GM21526 (cell line): ENCODE measurements at regions not wholly inside any gene's neighbourhood (a gene's known extent, or its start where the extent isn't known, plus 50 kb on each side); places are given as distances from the start of the nearest gene placed in this dataset.

Source experiments
- ATAC-seq: cut with Tn5 transposase; IDR thresholded peaks from one replicate; pipeline ENCODE4 v1.9.1; 2021; ENCODE audit warnings: moderate library complexity; ENCODE audit not compliant: unreplicated experiment, low FRiP score

GRCh38 chr9:26026423-26027100 lies 348.3 kb upstream of the TUSC1 start:
- no peak for ATAC-seq

GRCh38 chr9:26013199-26013598 lies 335.0 kb upstream of the TUSC1 start:
- ATAC-seq = no peak

DNA sequence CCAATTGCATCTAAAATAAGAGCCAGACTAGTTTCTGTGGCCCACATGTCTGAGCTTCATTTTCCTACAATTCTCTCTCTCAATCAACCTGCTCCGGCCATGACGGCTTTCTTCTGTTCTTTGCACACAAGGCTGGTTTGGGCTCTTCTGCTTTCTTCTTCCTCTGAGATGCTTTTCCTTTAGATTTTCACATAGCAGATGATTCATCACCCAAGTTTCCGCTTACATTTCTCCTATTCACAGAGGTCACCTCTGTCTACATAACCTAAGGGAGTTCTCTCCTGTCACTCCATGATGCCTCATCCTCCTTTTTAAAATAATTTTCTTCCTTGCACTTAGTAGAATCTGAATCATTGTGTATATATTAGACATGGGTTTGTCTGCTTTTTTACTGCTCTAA lies 334.6 kb upstream of the TUSC1 start:
- no peak for ATAC-seq

GRCh38 chr9:25994605-25995004 lies 316.4 kb upstream of the TUSC1 start:
- no peak for ATAC-seq

DNA sequence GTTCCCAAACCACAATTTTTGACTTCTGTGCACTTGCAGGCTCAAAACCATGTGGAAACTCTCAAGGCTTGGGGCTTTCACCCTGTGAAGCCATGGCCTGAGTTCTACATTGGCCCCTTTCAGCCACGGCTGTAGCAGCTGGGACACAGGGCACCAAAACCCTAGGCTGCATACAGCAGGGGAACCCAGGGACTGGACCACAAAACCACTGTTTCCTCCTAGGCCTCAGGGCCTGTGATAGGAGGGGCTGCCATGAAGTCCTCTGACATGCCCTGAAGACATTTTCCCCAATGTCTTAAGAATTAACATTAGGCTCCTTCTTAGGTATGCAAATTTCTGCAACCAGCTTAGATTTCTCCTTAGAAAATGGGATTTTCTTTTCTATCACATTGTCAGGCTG lies 312.1 kb upstream of the TUSC1 start:
- no peak for ATAC-seq

DNA sequence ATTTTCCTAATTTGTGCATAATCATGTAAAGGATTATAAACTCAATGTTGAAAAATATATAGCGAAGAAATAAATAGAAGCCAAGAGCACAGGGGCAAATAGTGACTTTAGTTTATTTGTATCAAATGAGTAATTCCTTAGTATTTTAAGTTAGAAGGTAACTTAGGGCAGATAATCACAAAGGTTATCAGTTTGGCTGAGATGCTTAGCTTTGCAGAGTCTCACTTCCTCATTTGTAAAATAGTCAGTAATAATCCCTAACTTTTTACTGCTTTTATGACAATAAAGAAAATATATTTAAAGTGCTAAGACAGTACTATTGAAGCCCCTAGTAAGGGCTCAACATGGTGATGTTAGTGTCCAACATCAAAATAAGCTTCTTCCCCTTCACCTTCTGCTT lies 297.4 kb upstream of the TUSC1 start:
- ATAC-seq = no peak

DNA sequence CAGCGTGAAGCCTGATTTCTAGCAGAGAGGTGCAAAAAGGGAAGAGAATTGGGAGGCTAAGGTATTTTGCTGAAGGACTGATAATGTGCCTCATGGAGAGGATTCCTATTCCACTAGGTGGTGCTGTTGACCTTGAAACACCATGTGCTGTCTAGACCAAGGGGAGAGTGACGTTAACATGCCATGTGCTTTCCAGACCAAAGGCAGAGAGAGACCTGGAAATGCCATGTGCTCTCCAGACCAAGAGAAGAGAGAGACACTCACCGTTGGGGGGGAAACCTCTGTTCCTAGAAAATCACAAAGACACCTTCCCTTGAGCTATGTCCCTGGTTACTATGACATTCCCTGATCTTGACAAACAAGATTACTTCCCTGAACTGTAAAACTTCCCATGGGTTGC lies 286.0 kb upstream of the TUSC1 start:
- no peak for ATAC-seq

GRCh38 chr9:25960178-25960577 lies 281.9 kb upstream of the TUSC1 start:
- no peak for ATAC-seq

GRCh38 chr9:25954209-25954608 lies 276.0 kb upstream of the TUSC1 start:
- no peak for ATAC-seq

DNA sequence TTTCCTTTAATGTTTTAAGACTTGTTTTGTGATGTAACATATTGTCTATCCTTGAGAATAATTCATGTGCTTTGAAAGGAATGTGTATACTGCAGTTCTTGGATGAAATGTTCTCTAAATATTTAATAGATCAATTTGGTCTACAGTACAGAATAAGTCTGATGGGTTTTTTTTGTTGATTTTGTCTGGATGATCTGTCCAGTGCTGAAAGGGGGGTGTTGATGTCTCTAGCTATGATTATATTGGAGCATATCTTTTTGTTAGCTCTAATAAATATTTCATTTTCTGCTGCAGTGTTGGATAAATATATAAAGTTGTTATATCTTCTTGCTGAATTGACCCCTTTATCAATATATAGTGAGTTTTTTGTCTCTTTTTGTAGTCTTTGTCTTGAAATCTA lies 269.9 kb upstream of the TUSC1 start:
- no peak for ATAC-seq

GRCh38 chr9:25939126-25939525 lies 260.9 kb upstream of the TUSC1 start:
- no peak for ATAC-seq

DNA sequence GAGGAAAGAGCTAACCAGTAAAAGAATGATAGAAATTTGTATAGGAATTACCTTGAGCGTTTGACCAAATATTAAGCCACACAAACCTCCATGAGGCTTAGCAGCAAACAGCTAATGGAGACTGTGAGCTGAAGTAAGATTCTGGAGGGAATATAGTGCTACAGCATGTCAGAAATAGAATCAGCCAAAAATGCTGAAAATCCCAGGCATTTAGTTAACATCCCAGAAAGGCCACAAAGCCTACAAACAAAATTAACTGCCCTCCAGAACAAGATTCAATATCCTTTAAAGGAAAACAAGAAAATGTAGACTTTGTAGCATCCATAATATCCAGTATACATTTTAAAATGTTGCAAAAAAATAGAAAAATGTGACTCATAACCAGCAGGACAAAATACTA lies 257.8 kb upstream of the TUSC1 start:
- no peak for ATAC-seq

DNA sequence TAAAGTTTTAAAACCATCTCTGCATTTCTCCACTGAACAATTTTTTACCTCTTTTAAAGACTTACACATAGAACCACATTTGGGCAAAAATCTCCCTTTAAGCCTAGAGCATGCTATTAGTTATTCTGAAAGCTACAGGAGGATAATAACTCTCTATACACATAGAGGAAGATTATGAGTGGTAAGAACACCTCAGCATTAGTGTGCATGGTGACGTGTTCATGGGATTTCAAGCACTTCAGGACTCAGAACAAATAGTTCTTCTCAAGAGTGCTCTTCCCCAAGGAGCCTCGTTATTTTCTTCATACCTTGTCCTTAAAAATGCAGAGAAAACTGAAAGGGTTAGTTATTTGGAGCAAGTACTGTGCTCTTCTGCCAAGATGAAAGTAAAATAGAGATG lies 256.9 kb upstream of the TUSC1 start:
- ATAC-seq = no peak

DNA sequence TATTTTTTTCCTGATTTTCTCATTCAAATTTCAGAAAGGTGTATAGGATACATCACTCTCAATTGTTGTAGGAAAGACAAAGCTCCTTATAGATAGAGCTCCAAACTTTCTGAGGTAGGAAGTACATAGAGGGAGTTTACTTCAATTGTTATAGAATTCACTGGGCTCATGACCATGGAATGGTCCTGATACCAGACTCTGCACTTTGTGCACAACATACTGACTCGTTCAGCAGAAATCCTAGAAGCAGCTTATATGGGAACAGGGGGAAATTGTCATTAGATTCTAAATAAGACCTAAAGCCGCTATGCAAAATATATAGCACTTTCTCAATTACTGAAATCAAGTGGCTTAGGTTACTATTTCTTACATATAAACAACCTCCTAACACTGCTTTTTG lies 240.5 kb upstream of the TUSC1 start:
- no peak for ATAC-seq

DNA sequence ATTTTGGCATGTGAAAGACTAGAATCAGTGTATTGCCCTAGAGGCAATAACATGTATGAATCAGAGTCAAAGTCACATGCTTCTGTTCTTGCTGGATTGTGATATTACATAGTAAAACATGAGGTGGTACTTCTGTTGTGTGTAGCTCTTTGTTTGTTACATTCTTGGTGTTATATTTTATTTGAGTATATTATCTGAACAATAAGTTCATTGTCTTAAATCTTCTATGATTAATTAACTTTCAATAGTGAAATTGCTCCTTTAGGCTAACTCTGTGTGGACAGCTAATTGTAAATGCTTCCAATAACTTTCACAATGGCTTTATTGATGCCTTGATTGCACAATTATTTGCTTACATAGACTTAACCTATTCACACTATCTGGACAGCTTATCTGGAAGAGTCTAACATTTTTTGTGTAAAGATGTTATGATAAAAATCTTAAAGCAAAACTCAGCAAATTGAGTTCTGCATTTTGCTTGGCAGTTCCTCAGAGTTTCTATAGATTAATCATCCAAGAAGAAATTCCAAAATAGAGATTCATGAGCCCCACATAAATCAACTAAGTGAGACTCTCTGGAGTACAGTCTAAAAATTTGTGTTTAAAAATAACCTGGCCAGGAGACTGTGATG lies 239.6 kb upstream of the TUSC1 start:
- no peak for ATAC-seq

DNA sequence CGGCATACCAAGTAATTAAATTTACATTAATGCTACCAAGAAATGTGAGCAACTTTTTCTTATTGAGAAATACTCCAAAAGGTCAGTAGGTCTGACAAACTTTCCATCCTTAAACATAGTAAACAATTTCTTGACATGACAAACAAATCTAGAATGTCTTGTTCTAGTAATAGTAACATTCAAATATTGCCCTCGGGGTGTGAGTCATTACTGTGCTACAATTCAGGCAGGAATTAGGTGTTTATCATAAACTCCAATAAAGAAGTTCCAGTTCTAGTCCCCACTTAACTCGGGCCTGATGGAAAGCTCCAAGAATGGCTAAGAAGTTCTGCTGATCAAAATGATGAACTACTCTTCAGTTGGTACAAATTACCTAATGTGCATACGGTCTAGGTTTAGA lies 235.6 kb upstream of the TUSC1 start:
- ATAC-seq = no peak

GRCh38 chr9:25904701-25905100 lies 226.5 kb upstream of the TUSC1 start:
- no peak for ATAC-seq

DNA sequence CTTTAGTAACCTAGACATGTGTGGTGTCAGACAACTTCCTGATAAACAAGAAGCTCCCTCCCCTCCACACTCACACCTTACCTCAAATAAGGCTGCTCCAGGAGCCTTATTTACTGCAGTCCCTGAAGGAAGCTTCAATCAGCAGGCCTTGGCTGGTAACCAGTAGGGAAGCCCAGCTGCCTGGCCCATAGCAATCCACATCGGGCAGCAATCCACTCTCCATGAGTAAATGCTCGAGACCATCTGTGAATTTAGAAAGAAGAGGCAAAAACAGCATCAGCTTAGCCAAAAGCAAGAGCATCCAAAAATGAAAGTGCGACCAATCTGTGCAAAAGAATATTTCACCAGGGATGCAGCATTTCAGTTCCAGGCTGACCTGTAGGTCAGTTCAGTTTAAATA lies 213.3 kb upstream of the TUSC1 start:
- ATAC-seq = no peak

GRCh38 chr9:25889661-25890060 lies 211.4 kb upstream of the TUSC1 start:
- no peak for ATAC-seq

DNA sequence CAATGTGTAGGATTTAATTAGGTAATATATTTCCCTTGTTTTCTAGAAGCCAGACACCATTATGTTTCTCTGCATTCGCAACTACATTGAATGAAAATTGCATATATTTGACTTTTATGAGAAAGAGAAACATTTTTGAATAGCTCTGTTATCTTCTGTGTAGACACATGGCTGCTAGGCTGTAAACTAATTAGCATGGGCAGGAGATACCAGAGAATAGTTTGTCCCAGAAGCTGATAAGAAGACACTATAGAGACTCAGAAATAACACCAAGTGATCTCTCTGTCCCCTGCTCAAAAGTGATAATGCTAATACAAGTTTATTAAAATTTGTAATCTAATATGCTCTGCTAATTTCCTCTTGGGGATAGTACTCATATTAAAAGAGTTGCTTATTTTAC lies 198.0 kb upstream of the TUSC1 start:
- ATAC-seq = no peak

DNA sequence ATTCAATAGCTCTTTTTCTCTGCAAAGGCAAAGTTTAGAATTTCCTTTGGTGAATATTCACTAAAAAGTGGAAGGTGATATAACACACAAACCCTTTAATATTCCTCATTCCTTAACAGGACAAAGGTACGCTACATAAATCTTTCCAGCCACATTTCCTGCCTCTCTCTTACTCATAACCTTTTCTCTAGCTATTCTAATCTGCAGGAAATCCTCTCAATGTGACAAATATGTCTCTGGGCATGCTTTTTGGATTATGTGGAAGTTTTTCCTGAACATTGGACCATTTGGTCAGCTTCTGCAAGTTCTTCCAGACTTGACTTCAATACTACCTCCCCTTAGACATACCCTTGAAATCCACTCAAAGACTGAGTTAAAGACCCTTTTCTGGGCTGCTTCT lies 186.3 kb upstream of the TUSC1 start:
- ATAC-seq = no peak

GRCh38 chr9:25861421-25861820 lies 183.2 kb upstream of the TUSC1 start:
- no peak for ATAC-seq

DNA sequence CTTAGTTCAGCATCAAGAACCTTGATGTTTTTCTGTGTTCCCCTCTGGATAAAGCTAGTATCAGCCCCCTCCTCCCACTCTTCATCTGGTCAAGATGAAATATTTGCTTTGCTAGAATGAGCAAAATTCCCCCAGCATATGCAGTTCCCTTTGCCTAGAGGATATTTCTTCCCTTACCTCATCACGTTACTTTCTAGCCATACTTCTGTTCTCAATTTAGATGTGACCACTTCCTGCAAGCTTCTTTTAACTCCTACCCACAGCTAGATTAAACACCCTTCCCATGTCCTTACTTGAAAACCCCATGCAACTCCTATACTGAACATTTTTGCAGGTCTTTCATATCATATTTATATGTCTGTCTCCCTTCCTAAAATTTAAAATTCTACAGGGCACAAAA lies 178.9 kb upstream of the TUSC1 start:
- no peak for ATAC-seq
